GM23338 (cell line): ENCODE measurements at regions not wholly inside any gene's neighbourhood (a gene's known extent, or its start where the extent isn't known, plus 50 kb on each side); places are given as distances from the start of the nearest gene placed in this dataset.

Experiments
- ATAC-seq: fragments of 200-7000 bp; cut with Tn5 transposase; 3 replicates; pipeline ENCODE4 v1.9.1; 2020
- DNase-seq: peaks from one replicate; pipeline ENCODE4 v3.0.0-alpha.2; 2015; ENCODE audit warnings: low spot score
- H2AFZ ChIP-seq: fragments of 200-600 bp; sonication (generic); 2 replicates; pipeline ENCODE4 v1.8.0; 2016; ENCODE audit warnings: antibody characterized with exemption, mild to moderate bottlenecking, moderate library complexity
- H3F3A ChIP-seq: fragments of 200-600 bp; sonication (generic); replicated peaks from 2 replicates; pipeline ENCODE4 v1.8.0; 2017; ENCODE audit warnings: antibody characterized with exemption, mixed run types, low read depth
- H3K27ac ChIP-seq: fragments of 200-600 bp; sonication (generic); 2 replicates; pipeline ENCODE4 v1.6.1; 2016; ENCODE audit warnings: low read depth
- H3K27me3 ChIP-seq: fragments of 200-600 bp; sonication (generic); 2 replicates; pipeline ENCODE4 v1.8.0; 2016; ENCODE audit warnings: mild to moderate bottlenecking, mixed run types, moderate library complexity; ENCODE audit not compliant: insufficient read depth
- H3K36me3 ChIP-seq: fragments of 200-600 bp; sonication (generic); 2 replicates; pipeline ENCODE4 v1.8.0; 2016; ENCODE audit warnings: mild to moderate bottlenecking; ENCODE audit not compliant: insufficient read depth
- H3K4me1 ChIP-seq: fragments of 200-600 bp; sonication (generic); 2 replicates; pipeline ENCODE4 v1.8.0; 2016; ENCODE audit warnings: mild to moderate bottlenecking, moderate library complexity; ENCODE audit not compliant: insufficient read depth
- H3K4me2 ChIP-seq: fragments of 200-600 bp; sonication (generic); 2 replicates; pipeline ENCODE4 v1.7.1; 2017; ENCODE audit warnings: mixed run types
- H3K4me3 ChIP-seq: fragments of 200-600 bp; sonication (generic); 2 replicates; pipeline ENCODE4 v1.6.1; 2016; ENCODE audit warnings: mixed run types
- H3K79me2 ChIP-seq: fragments of 200-600 bp; sonication (generic); replicated peaks from 2 replicates; pipeline ENCODE4 v1.8.0; 2017; ENCODE audit warnings: mild to moderate bottlenecking; ENCODE audit not compliant: insufficient read depth
- H3K9me2 ChIP-seq: fragments of 200-600 bp; sonication (generic); 2 replicates; pipeline ENCODE4 v1.8.0; 2017; ENCODE audit not compliant: insufficient read depth
- H4K20me1 ChIP-seq: fragments of 200-600 bp; sonication (generic); replicated peaks from 2 replicates; pipeline ENCODE4 v1.8.0; 2017; ENCODE audit warnings: mild to moderate bottlenecking; ENCODE audit not compliant: insufficient read depth
- H3K27ac Mint-ChIP-seq: 2 replicates; pipeline ENCODE4 v1.8.0; 2020; ENCODE audit warnings: inconsistent platforms, mild to moderate bottlenecking, moderate library complexity, mixed read lengths
- H3K27me3 Mint-ChIP-seq: 3 replicates; pipeline ENCODE4 v1.8.0; 2022; ENCODE audit warnings: low read depth, mild to moderate bottlenecking, moderate library complexity, mixed read lengths, inconsistent platforms; ENCODE audit not compliant: insufficient read depth, poor library complexity
- H3K36me3 Mint-ChIP-seq: 3 replicates; pipeline ENCODE4 v1.8.0; 2021; ENCODE audit warnings: low read depth, mild to moderate bottlenecking, inconsistent platforms, moderate library complexity, mixed read lengths
- H3K4me1 Mint-ChIP-seq: 3 replicates; pipeline ENCODE4 v1.8.0; 2020; ENCODE audit warnings: mild to moderate bottlenecking, inconsistent platforms, mixed read lengths
- H3K4me3 Mint-ChIP-seq: 3 replicates; pipeline ENCODE4 v1.8.0; 2021; ENCODE audit warnings: moderate library complexity, mild to moderate bottlenecking, inconsistent platforms, mixed read lengths
- H3K9me3 Mint-ChIP-seq: 3 replicates; pipeline ENCODE4 v1.8.0; 2020; ENCODE audit warnings: moderate library complexity, mild to moderate bottlenecking, inconsistent platforms, mixed read lengths
- CREB1 ChIP-seq: fragments of 250-450 bp; sonication (Bioruptor Pico); IDR thresholded peaks from 2 replicates; pipeline ENCODE4 v1.5.0; 2020; ENCODE audit warnings: low read depth, mild to moderate bottlenecking, moderate library complexity
- CTCF ChIP-seq, 2 experiments: fragments of 200-600 bp in 1 of 2; sonication (generic) in 1 of 2; conservative IDR thresholded peaks; 2 replicates each; pipeline versions ENCODE4 v1.5.1 to v1.6.1; 2016 to 2017; ENCODE audit warnings: antibody characterized with exemption in 2 of 2, low read depth in 2 of 2, mild to moderate bottlenecking in 2 of 2, moderate library complexity in 1 of 2
- ETS1 ChIP-seq: IDR thresholded peaks from 2 replicates; pipeline ENCODE4 v1.6.1; 2016; ENCODE audit warnings: antibody characterized with exemption
- EZH2phosphoT487 ChIP-seq: fragments of 200-600 bp; sonication (generic); IDR thresholded peaks from one replicate; pipeline ENCODE4 v1.8.1; 2018; ENCODE audit warnings: antibody characterized with exemption; ENCODE audit not compliant: unreplicated experiment
- JUNB ChIP-seq: IDR thresholded peaks from one replicate; pipeline ENCODE4 v1.6.1; 2016; ENCODE audit warnings: antibody characterized with exemption; ENCODE audit not compliant: unreplicated experiment
- NANOG ChIP-seq: IDR thresholded peaks from 2 replicates; pipeline ENCODE4 v1.6.1; 2016; ENCODE audit warnings: antibody characterized with exemption, borderline replicate concordance
- POLR2AphosphoS5 ChIP-seq: IDR thresholded peaks from 2 replicates; pipeline ENCODE4 v1.6.1; 2016; ENCODE audit warnings: antibody characterized with exemption, low read depth
- REST ChIP-seq: IDR thresholded peaks from one replicate; pipeline ENCODE4 v1.6.1; 2018; ENCODE audit warnings: antibody characterized with exemption; ENCODE audit not compliant: unreplicated experiment
- STAT1 ChIP-seq: IDR thresholded peaks from one replicate; pipeline ENCODE4 v1.6.1; 2016; ENCODE audit warnings: antibody characterized with exemption; ENCODE audit not compliant: unreplicated experiment
- ZNF331 ChIP-seq: fragments of 250-450 bp; sonication (Bioruptor Pico); IDR thresholded peaks from 2 replicates; pipeline ENCODE4 v1.5.0; 2020; ENCODE audit warnings: low read depth, mild to moderate bottlenecking, moderate library complexity

- no peak overlapping the region for H3K27ac Mint-ChIP-seq
- no peaks in the 10 kb centered on the region for H3K9me3 Mint-ChIP-seq
- DNase-seq (no peak), ATAC-seq (no peak)
- H3K27me3 ChIP-seq: no peaks in the 10 kb centered on the region
- H3F3A ChIP-seq: no peaks in the 10 kb centered on the region
- peaks cover 7% of the 10 kb centered on the region for H3K27me3 Mint-ChIP-seq
- no peak overlapping the region for H2AFZ ChIP-seq
- no peaks in the 10 kb centered on the region for H3K36me3 ChIP-seq
- H3K36me3 Mint-ChIP-seq: no peaks in the 10 kb centered on the region
- H3K4me2 ChIP-seq: no peak overlapping the region
- peaks cover 14% of the 10 kb centered on the region for H3K4me1 ChIP-seq
- no peaks in the 10 kb centered on the region for H3K79me2 ChIP-seq
- no peaks in the 10 kb centered on the region for H3K9me2 ChIP-seq
- TF ChIP-seq POLR2AphosphoS5: no peak
- TF ChIP-seq CTCF (conservative IDR thresholded peaks at IDR 0.05; ENCODE audit: low read depth in 2 of 2): no peak
- no peak for TF ChIP-seq CREB1 (CRISPR knock-in tag)
- no peak for TF ChIP-seq ETS1
- TF ChIP-seq STAT1: no peak
- TF ChIP-seq JUNB: no peak
- no peak for TF ChIP-seq REST
- TF ChIP-seq EZH2phosphoT487: no peak
- TF ChIP-seq ZNF331 (CRISPR knock-in tag): no peak
- TF ChIP-seq NANOG: no peak
- H3K27ac ChIP-seq: no peak overlapping the region
- H3K4me3 ChIP-seq: no peak overlapping the region
- no peak overlapping the region for H3K4me3 Mint-ChIP-seq
- no peaks in the 10 kb centered on the region for H4K20me1 ChIP-seq
- H3K4me1 Mint-ChIP-seq: peaks cover 22% of the 10 kb centered on the region
These were observed 67.7 kb upstream of the GATA6 start for GRCh38 chr18:22101731-22102130.
